ENCODE measurements at regions not wholly inside any gene's neighbourhood (a gene's known extent, or its start where the extent isn't known, plus 50 kb on each side); places are given as distances from the start of the nearest gene placed in this dataset.

GRCh38 chr4:29726938-29727337 lies 993.2 kb upstream of the PCDH7 start:
- Histone ChIP-seq H3K27me3 (replicated peaks in 1 of 4; ENCODE audit: control extremely low read depth in 1 of 4, control insufficient read depth in 3 of 4, insufficient read depth in 4 of 4, low read length in 3 of 4) (no peaks in the 10 kb centered on the region), H3K79me2 (ENCODE audit: control insufficient read depth, insufficient read depth, low read length) (no peaks in the 10 kb centered on the region), H4K20me1 (ENCODE audit: control insufficient read depth, insufficient read depth, low read length, poor library complexity, severe bottlenecking) (no peaks in the 10 kb centered on the region), H3K36me3 (replicated peaks in 1 of 2; ENCODE audit: control extremely low read depth in 1 of 2, control insufficient read depth in 1 of 2, extremely low read depth in 1 of 2, insufficient read depth in 2 of 2, low read length in 1 of 2) (no peaks in the 10 kb centered on the region), H3K4me1 (ENCODE audit: control insufficient read depth in 2 of 2, insufficient read depth in 2 of 2, low read length in 2 of 2) (no peaks in the 10 kb centered on the region), H3K9me3 (ENCODE audit: control extremely low read depth in 1 of 3, control insufficient read depth in 2 of 3, insufficient read depth in 1 of 3, low read length in 2 of 3) (peaks cover 0 to 4% (median 0%) of the 10 kb centered on the region in 3 donors), H3K27ac (ENCODE audit: low read length in 2 of 2) (no peak overlapping the region), H3K4me2 (replicated peaks; ENCODE audit: low read depth, low read length, poor library complexity, severe bottlenecking) (no peak overlapping the region), H2AFZ (ENCODE audit: insufficient read depth, low read depth, low read length, poor library complexity, severe bottlenecking) (no peak overlapping the region), H3K4me3 (ENCODE audit: control extremely low read depth in 1 of 5, extremely low read depth in 1 of 5, insufficient read depth in 1 of 5, low read depth in 2 of 5, low read length in 4 of 5) (no peak overlapping the region), H3K9ac (ENCODE audit: low read length) (no peak overlapping the region)
- DNase-seq (no peak), ATAC-seq (ENCODE audit: low read depth) (no peak)
- H3K27ac Mint-ChIP-seq = no peak overlapping the region
- no peak overlapping the region for H3K4me3 Mint-ChIP-seq
- ChIA-PET CTCF (no interaction called here), POLR2A (no interaction called here)
- intact Hi-C loops (cut with micrococcal nuclease) = no loop called here
- no peaks in the 10 kb centered on the region for H3K4me1 Mint-ChIP-seq
- no peaks in the 10 kb centered on the region for H3K27me3 Mint-ChIP-seq
- no CpG with 5 or more reads among the region's 3 CpGs for WGBS (ENCODE audit: insufficient coverage)
- no peak for TF ChIP-seq EZH2 (IDR thresholded peaks at IDR 0.05; ENCODE audit: borderline replicate concordance, insufficient read depth, low read depth, low read length, poor library complexity, severe bottlenecking)
- no peak for TF ChIP-seq CTCF (IDR thresholded peaks at IDR 0.05)
- peaks cover 5% of the 10 kb centered on the region for H3K9me3 Mint-ChIP-seq (ENCODE audit: insufficient read depth)

- POLR2A ChIA-PET = no interaction called here
- CTCF ChIA-PET = no interaction called here
- 68% methylated on average over 3 of the region's 8 CpGs for WGBS (ENCODE audit: insufficient coverage)
- no peaks in the 10 kb centered on the region for H3K27me3 Mint-ChIP-seq
- ATAC-seq (ENCODE audit: low read depth) (no peak), DNase-seq (no peak)
- no peak overlapping the region for H3K4me3 Mint-ChIP-seq
- no peaks in the 10 kb centered on the region for H3K4me1 Mint-ChIP-seq
- no peak overlapping the region for H3K27ac ChIP-seq (ENCODE audit: low read length in 2 of 2)
- H3K9me3 Mint-ChIP-seq (ENCODE audit: insufficient read depth) = peaks cover 7% of the 10 kb centered on the region
- peaks cover 0 to 4% (median 0%) of the 10 kb centered on the region in 3 donors for H3K9me3 ChIP-seq (ENCODE audit: control extremely low read depth in 1 of 3, control insufficient read depth in 2 of 3, insufficient read depth in 1 of 3, low read length in 2 of 3)
- no peaks in the 10 kb centered on the region for H4K20me1 ChIP-seq (ENCODE audit: control insufficient read depth, insufficient read depth, low read length, poor library complexity, severe bottlenecking)
- no peaks in the 10 kb centered on the region for H3K27me3 ChIP-seq (replicated peaks in 1 of 4; ENCODE audit: control extremely low read depth in 1 of 4, control insufficient read depth in 3 of 4, insufficient read depth in 4 of 4, low read length in 3 of 4)
- H2AFZ ChIP-seq (ENCODE audit: insufficient read depth, low read depth, low read length, poor library complexity, severe bottlenecking) = no peak overlapping the region
- no peaks in the 10 kb centered on the region for H3K4me1 ChIP-seq (ENCODE audit: control insufficient read depth in 2 of 2, insufficient read depth in 2 of 2, low read length in 2 of 2)
- no peaks in the 10 kb centered on the region for H3K36me3 ChIP-seq (replicated peaks in 1 of 2; ENCODE audit: control extremely low read depth in 1 of 2, control insufficient read depth in 1 of 2, extremely low read depth in 1 of 2, insufficient read depth in 2 of 2, low read length in 1 of 2)
- intact Hi-C loops (cut with micrococcal nuclease) = no loop called here
- no peak overlapping the region for H3K9ac ChIP-seq (ENCODE audit: low read length)
- TF ChIP-seq CTCF (IDR thresholded peaks at IDR 0.05) = no peak
- TF ChIP-seq EZH2 (IDR thresholded peaks at IDR 0.05; ENCODE audit: borderline replicate concordance, insufficient read depth, low read depth, low read length, poor library complexity, severe bottlenecking) = no peak
- H3K4me3 ChIP-seq (ENCODE audit: control extremely low read depth in 1 of 5, extremely low read depth in 1 of 5, insufficient read depth in 1 of 5, low read depth in 2 of 5, low read length in 4 of 5) = no peak overlapping the region
- H3K27ac Mint-ChIP-seq = no peak overlapping the region
- H3K79me2 ChIP-seq (ENCODE audit: control insufficient read depth, insufficient read depth, low read length) = no peaks in the 10 kb centered on the region
- H3K4me2 ChIP-seq (replicated peaks; ENCODE audit: low read depth, low read length, poor library complexity, severe bottlenecking) = no peak overlapping the region
These were observed 985.6 kb upstream of the PCDH7 start for GRCh38 chr4:29734343-29735213.

All from B cell (primary cell).